SU-DHL-6 (cell line): ENCODE measurements at regions not wholly inside any gene's neighbourhood (a gene's known extent, or its start where the extent isn't known, plus 50 kb on each side); places are given as distances from the start of the nearest gene placed in this dataset.
"Not testable (repeated sequence)": the region's sequence is repeated elsewhere in the genome, so short reads cannot be mapped to it uniquely, and the experiment has no call there.

Experiments
- H2AFZ ChIP-seq: fragments of 200-600 bp; sonication (generic); 2 replicates; pipeline ENCODE4 v1.6.1; 2014; ENCODE audit warnings: low read depth, mild to moderate bottlenecking, moderate library complexity, mixed read lengths, antibody characterized with exemption, low read length; ENCODE audit not compliant: severe bottlenecking
- H3F3A ChIP-seq: fragments of 200-600 bp; shearing (Covaris generic); 2 replicates; pipeline ENCODE4 v1.6.0; 2016; ENCODE audit warnings: antibody characterized with exemption, mild to moderate bottlenecking; ENCODE audit not compliant: insufficient read depth
- H3K27ac ChIP-seq: fragments of 200-600 bp; sonication (generic); 2 replicates; pipeline ENCODE4 v1.5.1; 2016; ENCODE audit warnings: low read depth, mild to moderate bottlenecking, low read length, moderate library complexity, mixed read lengths
- H3K27me3 ChIP-seq: fragments of 200-600 bp; sonication (generic), shearing (Covaris generic); 2 replicates; pipeline ENCODE4 v1.6.0; 2014; ENCODE audit warnings: mild to moderate bottlenecking, low read length
- H3K36me3 ChIP-seq: fragments of 200-600 bp; sonication (generic); 2 replicates; pipeline ENCODE4 v1.6.1; 2014; ENCODE audit warnings: mild to moderate bottlenecking, low read length, mixed read lengths
- H3K4me2 ChIP-seq: fragments of 300-600, 200-600 bp; shearing (Covaris generic), sonication (generic); 2 replicates; pipeline ENCODE4 v1.6.0; 2014; ENCODE audit warnings: low read length, low read depth, mild to moderate bottlenecking; ENCODE audit not compliant: poor library complexity, severe bottlenecking
- H3K4me3 ChIP-seq: fragments of 200-600 bp; sonication (generic); 2 replicates; pipeline ENCODE4 v1.5.1; 2014; ENCODE audit warnings: antibody characterized with exemption, low read length, mild to moderate bottlenecking, mixed read lengths; ENCODE audit not compliant: insufficient read depth, poor library complexity, severe bottlenecking
- H3K79me2 ChIP-seq: fragments of 200-600 bp; sonication (generic); 2 replicates; pipeline ENCODE4 v1.6.1; 2014; ENCODE audit warnings: mild to moderate bottlenecking, low read length, moderate library complexity; ENCODE audit not compliant: insufficient read depth
- H3K9ac ChIP-seq: fragments of 200-600 bp; sonication (generic); 2 replicates; pipeline ENCODE4 v1.7.0; 2014; ENCODE audit warnings: mild to moderate bottlenecking, low read length
- H3K9me2 ChIP-seq: fragments of 200-600 bp; sonication (generic); replicated peaks from 2 replicates; pipeline ENCODE4 v1.6.1; 2014; ENCODE audit warnings: low read length; ENCODE audit not compliant: insufficient read depth
- H3K9me3 ChIP-seq: fragments of 200-600 bp; sonication (generic); 2 replicates; pipeline ENCODE4 v1.6.1; 2014; ENCODE audit warnings: low read length, mixed read lengths; ENCODE audit not compliant: insufficient read depth
- H4K20me1 ChIP-seq: fragments of 200-600 bp; sonication (generic); 2 replicates; pipeline ENCODE4 v1.6.1; 2014; ENCODE audit warnings: low read depth, mild to moderate bottlenecking, antibody characterized with exemption, low read length, moderate library complexity, mixed read lengths
- EZH2phosphoT487 ChIP-seq: fragments of 200-600 bp; sonication (generic), shearing (Covaris generic); conservative IDR thresholded peaks from 2 replicates; pipeline ENCODE4 v1.6.1; 2018; ENCODE audit warnings: mild to moderate bottlenecking, antibody characterized with exemption, low read length, moderate library complexity, mixed read lengths
- TF ChIP-seq, protein P1 (sequence below): fragments of 200-600 bp; sonication (generic); IDR thresholded peaks from one replicate; pipeline ENCODE4 v1.5.1; 2017; ENCODE audit warnings: antibody characterized with exemption, mild to moderate bottlenecking, low read length, moderate library complexity; ENCODE audit not compliant: insufficient read depth, poor library complexity, severe bottlenecking

- H3K9me2 ChIP-seq = no peaks in the 10 kb centered on the region
- H3K4me2 ChIP-seq = no peak overlapping the region
- H3K9ac ChIP-seq = no peak overlapping the region
- H3K79me2 ChIP-seq = no peaks in the 10 kb centered on the region
- H3K9me3 ChIP-seq = no peaks in the 10 kb centered on the region
- no peaks in the 10 kb centered on the region for H3K36me3 ChIP-seq
- H3K27me3 ChIP-seq = no peaks in the 10 kb centered on the region
- no peak overlapping the region for H3K27ac ChIP-seq
- no peaks in the 10 kb centered on the region for H3F3A ChIP-seq
- H2AFZ ChIP-seq = no peak overlapping the region
- no peaks in the 10 kb centered on the region for H4K20me1 ChIP-seq
- no peak overlapping the region for H3K4me3 ChIP-seq
- TF ChIP-seq EZH2phosphoT487 = no peak
- TF ChIP-seq, protein P1, sequence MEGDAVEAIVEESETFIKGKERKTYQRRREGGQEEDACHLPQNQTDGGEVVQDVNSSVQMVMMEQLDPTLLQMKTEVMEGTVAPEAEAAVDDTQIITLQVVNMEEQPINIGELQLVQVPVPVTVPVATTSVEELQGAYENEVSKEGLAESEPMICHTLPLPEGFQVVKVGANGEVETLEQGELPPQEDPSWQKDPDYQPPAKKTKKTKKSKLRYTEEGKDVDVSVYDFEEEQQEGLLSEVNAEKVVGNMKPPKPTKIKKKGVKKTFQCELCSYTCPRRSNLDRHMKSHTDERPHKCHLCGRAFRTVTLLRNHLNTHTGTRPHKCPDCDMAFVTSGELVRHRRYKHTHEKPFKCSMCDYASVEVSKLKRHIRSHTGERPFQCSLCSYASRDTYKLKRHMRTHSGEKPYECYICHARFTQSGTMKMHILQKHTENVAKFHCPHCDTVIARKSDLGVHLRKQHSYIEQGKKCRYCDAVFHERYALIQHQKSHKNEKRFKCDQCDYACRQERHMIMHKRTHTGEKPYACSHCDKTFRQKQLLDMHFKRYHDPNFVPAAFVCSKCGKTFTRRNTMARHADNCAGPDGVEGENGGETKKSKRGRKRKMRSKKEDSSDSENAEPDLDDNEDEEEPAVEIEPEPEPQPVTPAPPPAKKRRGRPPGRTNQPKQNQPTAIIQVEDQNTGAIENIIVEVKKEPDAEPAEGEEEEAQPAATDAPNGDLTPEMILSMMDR = no peak
These were observed 64.6 kb upstream of the PRR23C start for GRCh38 chr3:139109271-139109670.

DNA sequence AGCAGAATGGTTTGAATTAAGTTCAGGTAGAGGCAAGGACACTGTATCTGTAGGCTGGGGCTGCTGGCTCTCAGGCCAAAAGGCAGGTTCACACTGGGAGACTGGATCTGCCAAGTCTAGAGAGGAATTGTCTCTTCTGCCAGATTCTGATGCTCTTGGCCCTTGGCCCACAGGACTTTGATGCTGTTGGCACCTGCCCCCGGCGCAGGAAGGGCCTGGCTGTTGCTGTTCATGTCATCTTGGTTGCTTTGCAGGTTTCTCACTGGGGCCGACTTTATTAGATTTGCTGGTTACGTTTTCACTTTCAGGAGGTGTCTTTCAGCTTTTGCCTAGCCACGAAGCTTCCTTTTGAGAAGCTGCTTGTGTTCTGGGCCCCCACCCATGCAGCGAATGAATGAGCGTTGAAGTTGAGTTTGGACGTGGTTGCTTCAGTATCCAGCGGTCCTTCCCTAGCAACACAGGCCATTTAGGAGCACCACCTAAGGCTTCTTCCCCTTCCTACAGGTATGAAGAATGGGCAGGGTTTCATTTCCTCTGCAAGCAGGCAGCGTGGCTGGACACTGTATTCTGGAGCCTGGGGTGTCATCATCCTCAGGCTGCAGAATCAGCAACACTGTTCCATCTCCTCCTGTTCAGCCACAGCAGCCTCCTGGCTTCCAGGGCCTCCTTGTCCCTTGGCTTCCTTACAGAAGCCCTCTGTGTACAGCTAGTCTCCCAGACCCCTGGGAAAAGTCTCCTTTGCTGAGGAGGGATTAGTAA is 65.6 kb upstream of the PRR23C start:
- Histone ChIP-seq H3K9ac (no peak overlapping the region), H3K9me3 (no peaks in the 10 kb centered on the region), H3K27me3 (no peaks in the 10 kb centered on the region), H3F3A (no peaks in the 10 kb centered on the region), H3K4me2 (no peak overlapping the region), H3K79me2 (no peaks in the 10 kb centered on the region), H3K4me3 (no peak overlapping the region), H3K9me2 (no peaks in the 10 kb centered on the region), H3K36me3 (no peaks in the 10 kb centered on the region), H2AFZ (no peak overlapping the region), H4K20me1 (no peaks in the 10 kb centered on the region), H3K27ac (no peak overlapping the region)
- TF ChIP-seq EZH2phosphoT487 = no peak
- TF ChIP-seq, protein P1 = no peak

- not testable (repeated sequence) for H4K20me1 ChIP-seq, H3K79me2 ChIP-seq, H3K4me3 ChIP-seq, H3K27me3 ChIP-seq, H3F3A ChIP-seq, H3K9me2 ChIP-seq, H3K27ac ChIP-seq, H3K36me3 ChIP-seq, H3K4me2 ChIP-seq, H3K9me3 ChIP-seq, H2AFZ ChIP-seq, H3K9ac ChIP-seq
These were observed 66.2 kb upstream of the PRR23C start for GRCh38 chr3:139110929-139111328.

DNA sequence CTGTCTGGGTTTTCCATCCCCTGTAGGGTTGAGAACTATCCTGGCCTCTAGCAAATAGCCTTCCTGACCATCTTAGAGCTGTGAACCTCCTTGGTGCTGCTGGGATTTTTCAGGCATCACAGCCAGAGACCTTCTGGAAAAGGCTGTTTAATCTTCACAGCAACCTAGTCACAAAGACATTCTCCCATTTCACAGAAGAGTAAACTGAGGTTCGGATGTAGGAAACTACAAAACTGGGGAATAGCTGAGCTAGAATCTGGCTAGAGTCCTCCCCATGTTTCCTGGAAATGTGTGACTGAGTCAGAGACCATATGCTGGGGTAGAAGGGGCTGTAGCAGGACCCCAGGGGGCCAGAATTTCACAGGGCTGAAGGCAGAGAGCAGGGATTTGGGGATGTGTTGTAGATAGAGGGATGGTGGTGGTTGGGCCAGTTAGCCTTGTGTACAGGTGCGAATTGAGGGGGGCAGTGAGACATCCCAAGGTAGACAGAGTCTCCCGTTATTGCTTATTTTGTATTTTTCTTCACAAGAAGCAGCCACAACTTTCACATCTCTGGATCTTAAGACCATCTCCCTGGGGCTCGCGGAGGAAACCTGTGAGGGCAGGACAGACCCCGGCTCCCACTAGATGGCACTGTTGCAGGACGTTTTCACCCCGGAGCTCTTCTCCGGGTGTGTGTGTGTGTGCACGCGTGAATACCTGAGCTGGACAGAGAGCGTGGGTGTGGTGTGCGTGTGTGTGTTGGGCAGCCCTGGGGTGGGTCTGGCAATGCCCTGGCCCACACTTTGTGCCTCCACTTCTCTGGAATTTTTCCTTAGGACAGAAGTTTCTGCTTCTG is 66.9 kb upstream of the PRR23C start:
- no peak overlapping the region for H2AFZ ChIP-seq
- no peak overlapping the region for H3K4me3 ChIP-seq
- H3K4me2 ChIP-seq = no peak overlapping the region

More for the DNA sequence above, 66.9 kb upstream of the PRR23C start:
- Histone ChIP-seq H3F3A (no peaks in the 10 kb centered on the region), H3K27me3 (no peaks in the 10 kb centered on the region), H4K20me1 (no peaks in the 10 kb centered on the region), H3K79me2 (no peaks in the 10 kb centered on the region), H3K9me2 (no peaks in the 10 kb centered on the region), H3K9me3 (no peaks in the 10 kb centered on the region), H3K36me3 (no peaks in the 10 kb centered on the region), H3K27ac (no peak overlapping the region), H3K9ac (no peak overlapping the region)
- TF ChIP-seq, protein P1 = peak; percentile 68
- TF ChIP-seq EZH2phosphoT487 = no peak
